ENCODE measurements at regions not wholly inside any gene's neighbourhood (a gene's known extent, or its start where the extent isn't known, plus 50 kb on each side); places are given as distances from the start of the nearest gene placed in this dataset.

DNA sequence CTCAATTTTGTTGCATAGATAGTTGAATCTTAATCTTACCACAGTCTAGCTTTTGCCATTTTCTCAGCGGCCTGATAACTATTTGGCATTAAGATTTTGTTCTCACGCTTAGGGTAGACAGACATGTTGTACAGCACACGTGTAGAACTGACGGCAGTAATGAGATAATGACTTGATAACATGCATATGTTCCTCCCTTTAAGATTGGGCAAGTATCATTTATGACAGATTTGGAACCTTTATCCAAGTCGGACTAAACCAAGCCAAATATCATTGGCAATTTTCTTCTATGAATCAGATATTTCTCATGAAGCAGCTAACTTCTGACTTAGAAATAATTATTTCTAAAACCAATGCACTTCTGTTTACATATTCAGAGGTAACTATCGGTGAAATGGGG lies 205.5 kb downstream of the NDFIP2 start:
- TF ChIP-seq YY1 (IDR thresholded peaks at IDR 0.05; ENCODE audit: insufficient read depth, insufficient read length) (no peak), ZNF274 (IDR thresholded peaks at IDR 0.05; ENCODE audit: low read depth, low read length) (no peak)
